Activated CD4-positive, alpha-beta T cell treated with anti-CD3 and anti-CD28 coated beads, Interleukin-2, amount 10 ng/mL, durations not matched to agents 7 days and 5 days (primary cell): ENCODE measurements at regions not wholly inside any gene's neighbourhood (a gene's known extent, or its start where the extent isn't known, plus 50 kb on each side); places are given as distances from the start of the nearest gene placed in this dataset.
A peak's percentile ranks its signal among the peaks of the same experiment; 100 is the strongest.

Source experiments
- CTCF ChIA-PET: fragments of 350-600 bp; sonication (Branson Sonifier 250); formaldehyde crosslinking; loops from one replicate; lab custom pipeline; 2021; ENCODE audit warnings: antibody characterized with exemption; lab: Charles Lee
- POLR2A ChIA-PET: fragments of 350-600 bp; sonication (Branson Sonifier 250); formaldehyde crosslinking; loops from one replicate; lab custom pipeline; 2021; ENCODE audit warnings: antibody characterized with exemption; lab: Charles Lee
- DNase-seq: peaks from one replicate; pipeline ENCODE4 v3.0.0-alpha.2; 2020
- H3K27ac Mint-ChIP-seq: one replicate; pipeline ENCODE4 v1.8.0; 2021; ENCODE audit warnings: mild to moderate bottlenecking, moderate library complexity, mixed read lengths
- H3K27me3 Mint-ChIP-seq: one replicate; pipeline ENCODE4 v1.8.0; 2021; ENCODE audit warnings: mixed read lengths
- H3K36me3 Mint-ChIP-seq: one replicate; pipeline ENCODE4 v1.8.0; 2021; ENCODE audit warnings: low read depth, mixed read lengths
- H3K4me1 Mint-ChIP-seq: one replicate; pipeline ENCODE4 v1.8.0; 2021; ENCODE audit warnings: mixed read lengths
- H3K4me3 Mint-ChIP-seq: one replicate; pipeline ENCODE4 v1.8.0; 2021; ENCODE audit warnings: mild to moderate bottlenecking, moderate library complexity, mixed read lengths
- H3K9me3 Mint-ChIP-seq: one replicate; pipeline ENCODE4 v1.8.0; 2021; ENCODE audit warnings: mixed read lengths

DNA sequence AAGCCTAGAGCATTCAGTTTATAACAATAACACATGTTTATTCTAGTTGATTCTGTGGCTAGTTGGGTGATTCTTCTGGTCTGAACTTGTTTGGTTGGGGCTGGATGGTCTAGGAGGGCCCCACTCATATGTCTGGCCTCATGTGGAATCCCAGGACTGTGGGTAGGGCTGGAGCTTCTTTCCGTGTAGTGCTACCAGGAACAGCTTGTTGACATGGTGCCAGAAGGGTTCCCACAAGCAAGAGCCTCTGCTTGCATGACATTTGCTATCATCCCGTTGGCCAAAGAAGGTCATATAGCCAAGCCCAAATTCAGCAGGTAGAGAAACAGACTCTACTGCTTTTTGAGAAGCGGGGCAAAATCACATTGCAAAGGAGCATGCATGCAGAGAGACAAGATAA is 67.6 kb upstream of the PPP2R5A start:
- H3K9me3 Mint-ChIP-seq, result peaks cover 3% of the 10 kb centered on the region
- no peaks in the 10 kb centered on the region for H3K36me3 Mint-ChIP-seq
- H3K4me3 Mint-ChIP-seq, result no peak overlapping the region
- ChIA-PET CTCF (interaction anchor here (0.6 to 1.5 kb wide), 3 partner anchors 8 to 12 kb away, joined by 3 read pairs; no protein-coding TSS in a partner anchor), POLR2A (no interaction called here)
- H3K27me3 Mint-ChIP-seq, result peaks cover 4% of the 10 kb centered on the region
- H3K27ac Mint-ChIP-seq, result no peak overlapping the region
- H3K4me1 Mint-ChIP-seq, result peaks cover 11% of the 10 kb centered on the region
- DNase-seq, result no peak

GRCh38 chr1:212218065-212218464 is 67.1 kb upstream of the PPP2R5A start:
- H3K4me3 Mint-ChIP-seq, result no peak overlapping the region
- H3K4me1 Mint-ChIP-seq, result peaks cover 11% of the 10 kb centered on the region
- ChIA-PET CTCF (interaction anchor here (1.3 to 1.5 kb wide), 2 partner anchors 8 to 12 kb away, joined by 3 read pairs; no protein-coding TSS in a partner anchor), POLR2A (no interaction called here)
- H3K9me3 Mint-ChIP-seq, result peaks cover 3% of the 10 kb centered on the region
- no peak overlapping the region for H3K27ac Mint-ChIP-seq
- H3K27me3 Mint-ChIP-seq, result peaks cover 4% of the 10 kb centered on the region
- no peak for DNase-seq
- no peaks in the 10 kb centered on the region for H3K36me3 Mint-ChIP-seq

DNA sequence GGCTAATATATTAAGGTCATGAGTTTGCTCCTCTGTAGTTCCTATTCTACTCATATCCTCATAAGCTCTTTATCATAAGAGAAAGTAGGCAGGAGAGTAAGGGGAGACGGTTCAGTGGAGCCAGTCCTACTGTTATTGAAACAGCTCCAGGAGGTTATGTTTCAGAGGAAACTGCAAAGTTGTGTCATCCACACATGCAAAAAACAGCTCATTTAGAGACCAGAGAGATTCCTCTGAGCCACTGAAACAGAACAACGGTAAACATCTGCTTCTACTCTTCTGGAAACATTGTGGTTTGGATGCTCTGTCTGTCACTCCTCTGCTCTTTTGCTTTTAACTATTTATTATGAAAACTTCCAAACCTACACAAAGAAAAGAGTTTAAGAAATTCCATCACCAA is 66.3 kb upstream of the PPP2R5A start:
- DNase-seq, result no peak
- POLR2A ChIA-PET, result no interaction called here
- CTCF ChIA-PET, result interaction anchor here (0.6 to 1.5 kb wide), 3 partner anchors 9 to 167 kb away, joined by 3 read pairs; no protein-coding TSS in a partner anchor
- Mint-ChIP-seq H3K27me3 (peaks cover 4% of the 10 kb centered on the region), H3K9me3 (peaks cover 3% of the 10 kb centered on the region), H3K4me1 (peaks cover 12% of the 10 kb centered on the region), H3K36me3 (no peaks in the 10 kb centered on the region), H3K4me3 (no peak overlapping the region), H3K27ac (no peak overlapping the region)

GRCh38 chr1:212219679-212220463 is 65.3 kb upstream of the PPP2R5A start:
- peaks cover 20% of the 10 kb centered on the region for H3K4me1 Mint-ChIP-seq
- ChIA-PET POLR2A (no interaction called here), CTCF (interaction anchor here (1.2 kb wide), 1 partner anchor 16 kb away, joined by 3 read pairs; no protein-coding TSS in a partner anchor)
- no peaks in the 10 kb centered on the region for H3K36me3 Mint-ChIP-seq
- peaks cover 2% of the 10 kb centered on the region for H3K27me3 Mint-ChIP-seq
- H3K9me3 Mint-ChIP-seq, result peaks cover 3% of the 10 kb centered on the region
- no peak for DNase-seq
- H3K27ac Mint-ChIP-seq, result no peak overlapping the region
- no peak overlapping the region for H3K4me3 Mint-ChIP-seq

DNA sequence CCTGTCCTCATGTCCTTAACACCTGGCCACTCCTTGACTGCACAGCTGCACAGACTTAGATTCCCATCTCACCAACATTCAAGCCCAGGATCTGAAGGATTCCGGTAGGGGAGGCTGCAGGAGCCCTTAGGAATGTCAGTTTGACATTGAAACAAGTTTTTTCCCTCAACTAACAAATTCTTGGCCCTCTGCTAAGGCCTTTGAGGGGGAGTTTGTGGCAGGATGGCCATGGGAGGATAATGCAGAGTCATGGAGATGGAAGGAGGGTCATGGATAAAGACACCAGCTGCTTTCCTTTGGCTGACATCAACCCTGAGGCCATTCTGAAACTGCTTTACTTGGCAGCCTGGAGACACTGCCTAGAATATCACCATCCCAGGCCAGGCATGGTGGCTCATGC is 63.4 kb upstream of the PPP2R5A start:
- H3K27ac Mint-ChIP-seq, result no peak overlapping the region
- H3K4me3 Mint-ChIP-seq, result no peak overlapping the region
- H3K27me3 Mint-ChIP-seq, result no peaks in the 10 kb centered on the region
- no peaks in the 10 kb centered on the region for H3K9me3 Mint-ChIP-seq
- POLR2A ChIA-PET, result no interaction called here
- no peaks in the 10 kb centered on the region for H3K36me3 Mint-ChIP-seq
- CTCF ChIA-PET, result interaction anchor here (1.2 kb wide), 1 partner anchor 13 kb away, joined by 3 read pairs; no protein-coding TSS in a partner anchor
- DNase-seq, result no peak
- peaks cover 38% of the 10 kb centered on the region for H3K4me1 Mint-ChIP-seq

- Mint-ChIP-seq H3K4me3 (no peak overlapping the region), H3K27ac (no peak overlapping the region), H3K36me3 (no peaks in the 10 kb centered on the region), H3K9me3 (no peaks in the 10 kb centered on the region), H3K27me3 (no peaks in the 10 kb centered on the region), H3K4me1 (peaks cover 30% of the 10 kb centered on the region)
- DNase-seq, result no peak
- POLR2A ChIA-PET, result no interaction called here
- CTCF ChIA-PET, result interaction anchor here (2.0 kb wide), 1 partner anchor 11 kb away, joined by 10 read pairs; no protein-coding TSS in a partner anchor
These were observed 61.1 kb upstream of the PPP2R5A start for GRCh38 chr1:212224102-212224501.

DNA sequence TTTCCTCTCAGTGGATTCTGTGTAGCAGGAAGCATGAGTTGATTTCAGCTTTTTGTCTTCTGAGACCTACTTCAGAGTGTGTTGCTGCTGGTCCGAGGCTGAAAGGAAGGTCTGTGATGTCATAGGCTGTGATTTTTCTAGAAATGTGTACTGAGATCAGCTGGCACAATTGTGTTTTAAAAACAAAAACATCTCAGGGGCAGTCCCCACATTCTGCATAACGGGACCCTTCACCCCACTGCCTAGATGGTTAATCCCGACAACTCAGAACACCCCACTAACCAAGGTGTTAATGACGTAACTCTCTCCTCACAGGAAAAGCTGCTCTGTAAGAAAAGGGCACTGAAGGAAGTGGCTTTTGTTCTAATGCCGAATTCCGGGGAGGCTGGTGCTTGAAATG is 59.8 kb upstream of the PPP2R5A start:
- H3K27ac Mint-ChIP-seq, result peak overlapping the region; percentile 58
- H3K36me3 Mint-ChIP-seq, result no peaks in the 10 kb centered on the region
- ChIA-PET POLR2A (no interaction called here), CTCF (interaction anchor here (0.5 to 2.0 kb wide), 3 partner anchors 10 to 49 kb away, joined by 3 to 10 read pairs (median 3); no protein-coding TSS in a partner anchor)
- peak; percentile 43 for DNase-seq
- no peaks in the 10 kb centered on the region for H3K27me3 Mint-ChIP-seq
- H3K4me3 Mint-ChIP-seq, result no peak overlapping the region
- H3K4me1 Mint-ChIP-seq, result peaks cover 28% of the 10 kb centered on the region
- no peaks in the 10 kb centered on the region for H3K9me3 Mint-ChIP-seq

GRCh38 chr1:212225871-212226302 is 59.3 kb upstream of the PPP2R5A start:
- DNase-seq, result no peak
- Mint-ChIP-seq H3K4me1 (peaks cover 28% of the 10 kb centered on the region), H3K4me3 (no peak overlapping the region), H3K9me3 (no peaks in the 10 kb centered on the region), H3K36me3 (no peaks in the 10 kb centered on the region), H3K27me3 (no peaks in the 10 kb centered on the region), H3K27ac (no peak overlapping the region)
- POLR2A ChIA-PET, result no interaction called here
- CTCF ChIA-PET, result interaction anchor here (0.9 to 2.0 kb wide), 2 partner anchors 9 to 13 kb away, joined by 3 to 10 read pairs; no protein-coding TSS in a partner anchor

- H3K9me3 Mint-ChIP-seq, result no peaks in the 10 kb centered on the region
- peak overlapping the region; percentile 66 for H3K27ac Mint-ChIP-seq
- no peak for DNase-seq
- no peaks in the 10 kb centered on the region for H3K27me3 Mint-ChIP-seq
- H3K4me1 Mint-ChIP-seq, result peaks cover 28% of the 10 kb centered on the region
- H3K4me3 Mint-ChIP-seq, result no peak overlapping the region
- CTCF ChIA-PET, result interaction anchor here (0.6 kb wide), 1 partner anchor 15 kb away, joined by 3 read pairs; no protein-coding TSS in a partner anchor
- POLR2A ChIA-PET, result no interaction called here
- H3K36me3 Mint-ChIP-seq, result no peaks in the 10 kb centered on the region
These were observed 58.7 kb upstream of the PPP2R5A start for GRCh38 chr1:212226467-212226866.

- H3K4me3 Mint-ChIP-seq, result no peak overlapping the region
- H3K27ac Mint-ChIP-seq, result no peak overlapping the region
- CTCF ChIA-PET, result interaction anchor here (2.0 kb wide), 1 partner anchor 17 kb away, joined by 5 read pairs; no protein-coding TSS in a partner anchor
These were observed 57.1 kb upstream of the PPP2R5A start for GRCh38 chr1:212228076-212228475.

GRCh38 chr1:212228591-212229119 is 56.6 kb upstream of the PPP2R5A start:
- H3K27ac Mint-ChIP-seq, result no peak overlapping the region
- POLR2A ChIA-PET, result no interaction called here
- CTCF ChIA-PET, result interaction anchor here (1.0 to 2.0 kb wide), 3 partner anchors 8 to 19 kb away, joined by 3 to 5 read pairs (median 3); no protein-coding TSS in a partner anchor
- no peaks in the 10 kb centered on the region for H3K9me3 Mint-ChIP-seq
- no peaks in the 10 kb centered on the region for H3K27me3 Mint-ChIP-seq
- peaks cover 38% of the 10 kb centered on the region for H3K4me1 Mint-ChIP-seq
- DNase-seq, result no peak
- H3K36me3 Mint-ChIP-seq, result no peaks in the 10 kb centered on the region
- no peak overlapping the region for H3K4me3 Mint-ChIP-seq

More at GRCh38 chr1:212228076-212228475, 57.1 kb upstream of the PPP2R5A start:
- POLR2A ChIA-PET, result no interaction called here
- Mint-ChIP-seq H3K4me1 (peaks cover 34% of the 10 kb centered on the region), H3K36me3 (no peaks in the 10 kb centered on the region), H3K27me3 (no peaks in the 10 kb centered on the region), H3K9me3 (no peaks in the 10 kb centered on the region)
- DNase-seq, result no peak

DNA sequence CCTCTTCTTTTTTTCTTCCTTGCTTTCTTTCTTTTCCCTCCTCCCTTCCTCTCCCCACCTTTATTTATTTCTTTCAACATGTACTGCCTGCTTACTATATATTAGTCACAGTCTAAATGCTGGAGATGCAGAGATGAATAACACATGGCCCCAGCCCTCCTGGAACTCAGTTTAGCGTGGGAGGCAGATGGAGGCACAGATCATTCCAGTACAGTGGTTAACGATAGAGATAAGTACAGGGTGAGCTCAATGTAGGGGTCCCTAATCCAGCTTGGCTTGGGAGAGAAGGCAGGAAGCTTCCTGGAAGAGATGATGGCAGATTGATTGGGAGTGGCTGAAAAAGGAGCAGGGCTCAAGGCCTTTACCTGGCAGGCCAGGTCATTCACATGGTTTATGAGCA is 55.6 kb upstream of the PPP2R5A start:
- POLR2A ChIA-PET, result no interaction called here
- H3K4me1 Mint-ChIP-seq, result peaks cover 38% of the 10 kb centered on the region
- H3K9me3 Mint-ChIP-seq, result no peaks in the 10 kb centered on the region
- no peak for DNase-seq
- no peaks in the 10 kb centered on the region for H3K36me3 Mint-ChIP-seq
- H3K27me3 Mint-ChIP-seq, result no peaks in the 10 kb centered on the region
- H3K27ac Mint-ChIP-seq, result no peak overlapping the region
- no peak overlapping the region for H3K4me3 Mint-ChIP-seq
- CTCF ChIA-PET, result interaction anchor here (1.0 to 2.0 kb wide), 4 partner anchors 9 to 18 kb away, joined by 3 to 5 read pairs (median 3); no protein-coding TSS in a partner anchor

DNA sequence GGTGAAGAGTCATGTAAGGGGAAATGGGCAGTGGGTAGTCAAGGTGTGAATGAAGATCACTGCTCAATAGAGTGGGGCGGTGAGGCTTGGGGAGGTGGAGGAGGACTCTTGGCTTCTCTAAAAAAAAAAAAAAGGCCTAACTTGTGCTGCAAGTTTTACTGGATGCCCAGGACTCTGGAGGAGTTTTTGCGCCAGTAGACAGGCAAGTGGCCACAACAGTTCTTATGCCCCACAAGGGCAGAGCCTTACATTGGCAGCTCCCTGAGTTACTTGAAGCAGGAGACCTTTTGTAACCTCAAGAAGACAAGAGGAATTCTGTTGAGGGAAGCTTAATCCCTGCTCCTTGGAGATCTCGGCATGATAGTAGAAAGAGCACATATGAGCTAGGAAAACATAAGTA is 54.9 kb upstream of the PPP2R5A start:
- Mint-ChIP-seq H3K27me3 (no peaks in the 10 kb centered on the region), H3K9me3 (no peaks in the 10 kb centered on the region), H3K4me3 (no peak overlapping the region), H3K27ac (no peak overlapping the region), H3K4me1 (peaks cover 36% of the 10 kb centered on the region), H3K36me3 (no peaks in the 10 kb centered on the region)
- POLR2A ChIA-PET, result no interaction called here
- CTCF ChIA-PET, result interaction anchor here (0.6 to 2.0 kb wide), 4 partner anchors 9 to 73 kb away, joined by 3 to 7 read pairs (median 4); no protein-coding TSS in a partner anchor
- DNase-seq, result no peak
